IPS-18a (cell line): ENCODE measurements at regions not wholly inside any gene's neighbourhood (a gene's known extent, or its start where the extent isn't known, plus 50 kb on each side); places are given as distances from the start of the nearest gene placed in this dataset.
"Not testable (repeated sequence)": the region's sequence is repeated elsewhere in the genome, so short reads cannot be mapped to it uniquely, and the experiment has no call there.

ENCODE experiments used
- H3K27ac ChIP-seq: one replicate; pipeline ENCODE4 v1.5.1; 2013; ENCODE audit warnings: low read length
- H3K27me3 ChIP-seq: one replicate; pipeline ENCODE4 v1.6.1; 2013; ENCODE audit warnings: mild to moderate bottlenecking, low read length; ENCODE audit not compliant: control insufficient read depth, insufficient read depth
- H3K36me3 ChIP-seq: one replicate; pipeline ENCODE4 v1.6.1; 2013; ENCODE audit warnings: low read depth, low read length; ENCODE audit not compliant: control insufficient read depth
- H3K4me1 ChIP-seq: one replicate; pipeline ENCODE4 v1.6.1; 2013; ENCODE audit warnings: low read depth, low read length; ENCODE audit not compliant: control insufficient read depth
- H3K4me3 ChIP-seq: one replicate; pipeline ENCODE4 v1.5.1; 2013; ENCODE audit warnings: low read length
- H3K9ac ChIP-seq: one replicate; pipeline ENCODE4 v1.6.1; 2013; ENCODE audit warnings: mild to moderate bottlenecking, low read length, moderate library complexity
- H3K9me3 ChIP-seq: one replicate; pipeline ENCODE4 v1.6.1; 2013; ENCODE audit warnings: low read depth, low read length; ENCODE audit not compliant: control insufficient read depth

GRCh38 chr1:178037510-178038253 is 56.2 kb upstream of the RASAL2 start:
- Histone ChIP-seq H3K4me1 (no peaks in the 10 kb centered on the region), H3K4me3 (peak overlapping the region; percentile 53), H3K9me3 (no peaks in the 10 kb centered on the region)

GRCh38 chr1:178038372-178038771 is 55.5 kb upstream of the RASAL2 start:
- Histone ChIP-seq H3K9me3 (no peaks in the 10 kb centered on the region), H3K27ac (no peak overlapping the region), H3K9ac (no peak overlapping the region), H3K27me3 (no peaks in the 10 kb centered on the region), H3K4me1 (no peaks in the 10 kb centered on the region), H3K4me3 (peak overlapping the region; percentile 53), H3K36me3 (no peaks in the 10 kb centered on the region)

More at GRCh38 chr1:178037510-178038253, 56.2 kb upstream of the RASAL2 start:
- Histone ChIP-seq H3K9ac (no peak overlapping the region), H3K27me3 (no peaks in the 10 kb centered on the region), H3K27ac (no peak overlapping the region), H3K36me3 (no peaks in the 10 kb centered on the region)

- no peaks in the 10 kb centered on the region for H3K4me1 ChIP-seq
- H3K27ac ChIP-seq, result no peak overlapping the region
- no peak overlapping the region for H3K9ac ChIP-seq
- H3K4me3 ChIP-seq, result no peak overlapping the region
- H3K27me3 ChIP-seq, result no peaks in the 10 kb centered on the region
- no peaks in the 10 kb centered on the region for H3K9me3 ChIP-seq
- H3K36me3 ChIP-seq, result no peaks in the 10 kb centered on the region
Observed at GRCh38 chr1:178039891-178040290, 54.0 kb upstream of the RASAL2 start.

- not testable (repeated sequence) for H3K4me3 ChIP-seq, H3K27me3 ChIP-seq, H3K4me1 ChIP-seq, H3K9me3 ChIP-seq, H3K36me3 ChIP-seq, H3K27ac ChIP-seq, H3K9ac ChIP-seq
Observed at GRCh38 chr1:178043940-178044339, 50.0 kb upstream of the RASAL2 start.
